PC-3 (cell line): ENCODE measurements at regions not wholly inside any gene's neighbourhood (a gene's known extent, or its start where the extent isn't known, plus 50 kb on each side); places are given as distances from the start of the nearest gene placed in this dataset.

Source experiments
- ATAC-seq: fragments of 200-7000 bp; cut with Tn5 transposase; 2 replicates; pipeline ENCODE4 v1.9.1; 2020; ENCODE audit warnings: mild to moderate bottlenecking, moderate library complexity
- BruUV-seq: library from RNA; stranded (reverse); fragments of 400-500 nt; replicated peaks from 2 replicates; lab custom pipeline; 2021; lab: Mats Ljungman, UMichigan
- CTCF ChIA-PET: fragments of 300-600 bp; sonication (Branson Sonifier 250); formaldehyde crosslinking; loops from one replicate; lab custom pipeline; 2022; ENCODE audit warnings: antibody characterized with exemption; lab: Charles Lee
- POLR2A ChIA-PET: fragments of 300-600 bp; sonication (Branson Sonifier 250); formaldehyde crosslinking; loops from one replicate; lab custom pipeline; 2022; ENCODE audit warnings: antibody characterized with exemption; ENCODE audit not compliant: unreplicated experiment; lab: Charles Lee
- DNase-seq: peaks from one replicate; pipeline ENCODE4 v3.0.0-alpha.2; 2015
- H2AFZ ChIP-seq: fragments of 300-600 bp; sonication (generic); 2 replicates; pipeline ENCODE4 v1.6.0; 2016; ENCODE audit warnings: antibody characterized with exemption, low read length
- H3F3A ChIP-seq: fragments of 300-600 bp; sonication (generic); one replicate; pipeline ENCODE4 v1.6.0; 2017; ENCODE audit warnings: antibody characterized with exemption, low read length, control low read depth, mild to moderate bottlenecking; ENCODE audit not compliant: unreplicated experiment
- H3K27ac ChIP-seq: fragments of 300-600 bp; sonication (generic); 2 replicates; pipeline ENCODE4 v1.5.1; 2016; ENCODE audit warnings: mild to moderate bottlenecking, low read length
- H3K27me3 ChIP-seq: fragments of 300-600 bp; sonication (generic); 2 replicates; pipeline ENCODE4 v1.6.1; 2016; ENCODE audit warnings: low read length, mixed read lengths
- H3K36me3 ChIP-seq: fragments of 300-600 bp; sonication (generic); 2 replicates; pipeline ENCODE4 v1.6.1; 2016; ENCODE audit warnings: low read depth, mixed run types, low read length, mixed read lengths
- H3K4me1 ChIP-seq: fragments of 300-600 bp; sonication (generic); 2 replicates; pipeline ENCODE4 v1.5.1; 2016; ENCODE audit warnings: low read length; ENCODE audit not compliant: insufficient read depth
- H3K4me2 ChIP-seq: fragments of 300-600 bp; sonication (generic); 2 replicates; pipeline ENCODE4 v1.6.0; 2016; ENCODE audit warnings: low read length
- H3K4me3 ChIP-seq: fragments of 300-600 bp; sonication (generic); 2 replicates; pipeline ENCODE4 v1.5.1; 2016; ENCODE audit warnings: mild to moderate bottlenecking, low read length, mixed read lengths
- H3K79me2 ChIP-seq: fragments of 300-600 bp; sonication (generic); 2 replicates; pipeline ENCODE4 v1.6.1; 2017; ENCODE audit warnings: low read length, mixed read lengths
- H3K9ac ChIP-seq: fragments of 300-600 bp; sonication (generic); 2 replicates; pipeline ENCODE4 v1.6.0; 2016; ENCODE audit warnings: mild to moderate bottlenecking, low read length
- H3K9me2 ChIP-seq: fragments of 300-600 bp; sonication (generic); replicated peaks from 2 replicates; pipeline ENCODE4 v1.6.1; 2016; ENCODE audit warnings: mixed run types, low read length, mixed read lengths
- H3K9me3 ChIP-seq: fragments of 300-600 bp; sonication (generic); 2 replicates; pipeline ENCODE4 v1.6.1; 2016; ENCODE audit warnings: low read length, mixed read lengths
- H4K20me1 ChIP-seq: fragments of 300-600 bp; sonication (generic); 2 replicates; pipeline ENCODE4 v1.6.1; 2016; ENCODE audit warnings: low read length, mixed read lengths
- EZH2 ChIP-seq: fragments of 300-600 bp; sonication (generic); IDR thresholded peaks from one replicate; pipeline ENCODE4 v1.6.1; 2017; ENCODE audit warnings: antibody characterized with exemption, mild to moderate bottlenecking, low read length; ENCODE audit not compliant: unreplicated experiment
- EZH2phosphoT487 ChIP-seq: fragments of 300-600 bp; sonication (generic); IDR thresholded peaks from 2 replicates; pipeline ENCODE4 v1.6.1; 2018; ENCODE audit warnings: mild to moderate bottlenecking, antibody characterized with exemption, low read length, borderline replicate concordance
- intact Hi-C: fragments of 100-400 bp; cut with micrococcal nuclease; formaldehyde crosslinking; loops from 2 replicates; pipeline ENCODE4 v1.9.0; 2023
- TF ChIP-seq, protein P1 (sequence below): fragments of 300-600 bp; sonication (generic); conservative IDR thresholded peaks from 2 replicates; pipeline ENCODE4 v1.5.1; 2017; ENCODE audit warnings: antibody characterized with exemption, low read depth, mild to moderate bottlenecking, low read length

DNA sequence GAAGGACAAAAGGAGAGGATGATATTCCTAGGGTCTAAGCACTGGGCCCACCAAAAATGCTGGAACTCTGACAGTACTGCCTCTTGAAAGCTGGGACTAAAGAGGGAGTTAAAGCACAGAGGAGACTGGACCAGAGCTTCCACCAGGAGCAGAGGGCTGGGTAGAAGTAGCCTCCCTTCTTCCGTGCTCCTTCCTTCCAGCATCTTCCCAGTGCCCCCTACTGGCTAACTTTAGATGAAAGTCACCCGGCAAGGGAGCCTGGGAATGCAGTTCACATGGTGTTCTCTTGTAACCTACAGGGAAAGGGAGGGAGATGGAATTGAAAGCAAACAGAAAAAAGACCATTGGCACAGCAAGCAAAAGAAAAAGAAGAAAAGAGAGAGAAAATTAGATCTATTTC, 106.1 kb upstream of the COL8A1 start:
- Histone ChIP-seq H3K4me2 (no peak overlapping the region), H3K79me2 (no peaks in the 10 kb centered on the region), H3K9me3 (no peaks in the 10 kb centered on the region), H3K9me2 (no peaks in the 10 kb centered on the region), H2AFZ (peak overlapping the region; percentile 51; the same call in 1 of the 2 replicates), H3K27ac (no peak overlapping the region), H3F3A (no peaks in the 10 kb centered on the region), H3K27me3 (no peaks in the 10 kb centered on the region), H3K9ac (no peak overlapping the region), H4K20me1 (no peaks in the 10 kb centered on the region), H3K36me3 (no peaks in the 10 kb centered on the region), H3K4me3 (no peak overlapping the region), H3K4me1 (peaks cover 11% of the 10 kb centered on the region)
- DNase-seq: peak; percentile 93
- intact Hi-C loops: loop anchor here (1.0 to 2.0 kb wide), 4 partner anchors 33 to 509 kb away; no protein-coding TSS in a partner anchor
- ChIA-PET POLR2A (no interaction called here), CTCF (interaction anchor here (0.6 to 1.2 kb wide), 4 partner anchors 12 to 509 kb away, joined by 3 to 8 read pairs (median 3); no protein-coding TSS in a partner anchor)
- ATAC-seq: peak; percentile 91
- no TSS peak for BruUV-seq
- TF ChIP-seq EZH2phosphoT487: no peak
- TF ChIP-seq, protein P1, sequence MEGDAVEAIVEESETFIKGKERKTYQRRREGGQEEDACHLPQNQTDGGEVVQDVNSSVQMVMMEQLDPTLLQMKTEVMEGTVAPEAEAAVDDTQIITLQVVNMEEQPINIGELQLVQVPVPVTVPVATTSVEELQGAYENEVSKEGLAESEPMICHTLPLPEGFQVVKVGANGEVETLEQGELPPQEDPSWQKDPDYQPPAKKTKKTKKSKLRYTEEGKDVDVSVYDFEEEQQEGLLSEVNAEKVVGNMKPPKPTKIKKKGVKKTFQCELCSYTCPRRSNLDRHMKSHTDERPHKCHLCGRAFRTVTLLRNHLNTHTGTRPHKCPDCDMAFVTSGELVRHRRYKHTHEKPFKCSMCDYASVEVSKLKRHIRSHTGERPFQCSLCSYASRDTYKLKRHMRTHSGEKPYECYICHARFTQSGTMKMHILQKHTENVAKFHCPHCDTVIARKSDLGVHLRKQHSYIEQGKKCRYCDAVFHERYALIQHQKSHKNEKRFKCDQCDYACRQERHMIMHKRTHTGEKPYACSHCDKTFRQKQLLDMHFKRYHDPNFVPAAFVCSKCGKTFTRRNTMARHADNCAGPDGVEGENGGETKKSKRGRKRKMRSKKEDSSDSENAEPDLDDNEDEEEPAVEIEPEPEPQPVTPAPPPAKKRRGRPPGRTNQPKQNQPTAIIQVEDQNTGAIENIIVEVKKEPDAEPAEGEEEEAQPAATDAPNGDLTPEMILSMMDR: peak; percentile 95

DNA sequence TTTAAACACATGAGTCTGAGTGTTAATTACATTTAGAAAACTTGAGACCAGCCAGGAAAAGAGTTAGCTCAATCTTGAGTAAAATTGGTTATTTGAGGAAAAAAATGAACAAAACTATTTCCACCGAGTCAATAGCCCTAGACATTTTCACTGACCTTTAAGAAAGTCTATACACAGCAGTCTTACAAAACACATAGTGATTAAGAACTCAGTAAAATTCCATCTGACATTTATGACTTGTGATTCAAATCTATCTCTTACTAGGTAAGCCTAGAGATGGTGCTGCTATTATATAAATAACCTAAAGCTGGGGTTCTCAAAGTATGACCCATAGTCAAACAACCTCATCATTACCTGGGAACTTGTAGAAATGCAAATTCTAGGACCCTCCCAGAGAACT, 109.1 kb upstream of the COL8A1 start:
- ATAC-seq: peak; percentile 41; the same call in 1 of the 2 replicates
- no TSS peak for BruUV-seq
- Histone ChIP-seq H3K4me2 (no peak overlapping the region), H3K36me3 (no peaks in the 10 kb centered on the region), H3K9ac (no peak overlapping the region), H3K9me2 (no peaks in the 10 kb centered on the region), H4K20me1 (no peaks in the 10 kb centered on the region), H3K27ac (no peak overlapping the region), H3K9me3 (no peaks in the 10 kb centered on the region), H3K27me3 (no peaks in the 10 kb centered on the region), H3F3A (no peaks in the 10 kb centered on the region), H3K4me3 (no peak overlapping the region), H3K4me1 (no peaks in the 10 kb centered on the region), H2AFZ (no peak overlapping the region), H3K79me2 (no peaks in the 10 kb centered on the region)
- TF ChIP-seq, protein P1: no peak
- TF ChIP-seq EZH2phosphoT487 (no peak), EZH2 (no peak)
- POLR2A ChIA-PET: interaction anchor here (0.7 kb wide), 1 partner anchor 870 kb away, joined by 3 read pairs; no protein-coding TSS in a partner anchor
- DNase-seq: no peak
- intact Hi-C loops: no loop called here
- CTCF ChIA-PET: interaction anchor here (0.6 kb wide), 1 partner anchor 89 kb away, joined by 3 read pairs; no protein-coding TSS in a partner anchor

DNA sequence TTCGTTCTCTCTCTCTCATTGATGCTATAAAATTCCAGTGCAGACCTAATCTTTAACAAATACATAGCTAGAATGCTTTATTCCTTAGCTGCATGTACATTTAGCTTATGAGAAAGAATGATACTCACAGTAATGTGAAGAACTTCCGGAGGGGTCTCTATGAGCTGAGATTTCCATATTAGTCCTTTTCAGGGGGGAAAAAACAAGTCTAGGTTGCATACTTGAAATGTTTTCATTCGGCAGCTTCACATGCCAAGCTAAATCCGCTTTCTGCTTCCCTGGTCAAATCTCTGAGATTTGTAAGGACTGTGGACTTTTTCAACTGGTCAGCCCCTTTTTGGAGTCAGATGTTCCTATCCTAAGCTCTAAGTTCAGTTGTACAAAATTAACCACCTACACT, 111.5 kb upstream of the COL8A1 start:
- DNase-seq (no peak), ATAC-seq (no peak)
- CTCF ChIA-PET: no interaction called here
- H3K27ac ChIP-seq: no peak overlapping the region
- H3K9me2 ChIP-seq: no peaks in the 10 kb centered on the region
- H3K9ac ChIP-seq: no peak overlapping the region
- no peaks in the 10 kb centered on the region for H4K20me1 ChIP-seq
- H2AFZ ChIP-seq: no peak overlapping the region
- no peaks in the 10 kb centered on the region for H3K79me2 ChIP-seq
- H3K9me3 ChIP-seq: no peaks in the 10 kb centered on the region
- H3K36me3 ChIP-seq: no peaks in the 10 kb centered on the region
- intact Hi-C loops: no loop called here
- TF ChIP-seq, protein P1: no peak
- TF ChIP-seq EZH2phosphoT487: no peak
- TF ChIP-seq EZH2: no peak
- H3F3A ChIP-seq: no peaks in the 10 kb centered on the region
- H3K4me1 ChIP-seq: peaks cover 8% of the 10 kb centered on the region
- H3K4me2 ChIP-seq: no peak overlapping the region
- POLR2A ChIA-PET: no interaction called here
- BruUV-seq: no TSS peak
- H3K27me3 ChIP-seq: no peaks in the 10 kb centered on the region
- no peak overlapping the region for H3K4me3 ChIP-seq
